OCI-LY7 (cell line): ENCODE measurements at regions not wholly inside any gene's neighbourhood (a gene's known extent, or its start where the extent isn't known, plus 50 kb on each side); places are given as distances from the start of the nearest gene placed in this dataset.

ENCODE experiments used
- CTCF ChIP-seq: fragments of 200-600 bp; sonication (generic); conservative IDR thresholded peaks from 2 replicates; pipeline ENCODE4 v1.5.1; 2014; ENCODE audit warnings: mild to moderate bottlenecking, antibody characterized with exemption, low read length, moderate library complexity, mixed read lengths
- EZH2phosphoT487 ChIP-seq: fragments of 200-600 bp; sonication (generic); IDR thresholded peaks from 2 replicates; pipeline ENCODE4 v1.6.1; 2018; ENCODE audit warnings: low read depth, borderline replicate concordance, mild to moderate bottlenecking, mixed run types, antibody characterized with exemption, low read length, moderate library complexity, mixed read lengths

- TF ChIP-seq CTCF (no peak), EZH2phosphoT487 (no peak)
These were observed 206.6 kb downstream of the NDUFA10 start for GRCh38 chr2:239818531-239819011.
